Loucy (cell line): ENCODE measurements at regions not wholly inside any gene's neighbourhood (a gene's known extent, or its start where the extent isn't known, plus 50 kb on each side); places are given as distances from the start of the nearest gene placed in this dataset.

Experiments used
- CTCF ChIP-seq: fragments of 200-600 bp; sonication (generic); conservative IDR thresholded peaks from 2 replicates; pipeline ENCODE4 v1.5.1; 2014; ENCODE audit warnings: mild to moderate bottlenecking, antibody characterized with exemption, low read length
- EZH2phosphoT487 ChIP-seq: fragments of 200-600 bp; IDR thresholded peaks from 2 replicates; pipeline ENCODE4 v1.6.1; 2018; ENCODE audit warnings: antibody characterized with exemption, mild to moderate bottlenecking, moderate library complexity, borderline replicate concordance

DNA sequence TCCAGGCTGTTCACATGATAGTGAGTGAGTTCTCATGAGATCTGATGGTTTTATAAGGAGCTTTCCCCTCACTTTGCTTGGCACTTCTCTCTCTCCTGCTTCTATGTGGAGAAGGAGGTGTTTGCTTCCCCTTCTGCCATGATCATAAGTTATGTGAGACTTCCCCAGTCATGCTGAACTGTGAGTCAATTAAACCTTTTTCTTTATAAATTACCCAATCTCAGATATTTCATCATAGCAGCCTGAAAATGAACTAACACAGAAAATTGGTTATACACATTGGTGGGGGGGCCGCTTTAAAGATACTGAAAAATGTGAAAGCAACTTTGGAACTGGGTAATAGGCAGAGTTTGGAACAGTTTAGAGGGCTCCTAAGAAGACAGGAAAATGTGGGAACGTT, 741.1 kb upstream of the LUZP2 start:
- TF ChIP-seq CTCF: no peak
- TF ChIP-seq EZH2phosphoT487: no peak
